GM21423 (cell line): ENCODE measurements at regions not wholly inside any gene's neighbourhood (a gene's known extent, or its start where the extent isn't known, plus 50 kb on each side); places are given as distances from the start of the nearest gene placed in this dataset.

Experiments
- ATAC-seq: cut with Tn5 transposase; IDR thresholded peaks from one replicate; pipeline ENCODE4 v1.9.1; 2021; ENCODE audit warnings: mild to moderate bottlenecking, moderate library complexity; ENCODE audit not compliant: unreplicated experiment

GRCh38 chr22:47394504-47395440, 632.3 kb downstream of the TBC1D22A start:
- no peak for ATAC-seq

GRCh38 chr22:47393191-47393590, 630.7 kb downstream of the TBC1D22A start:
- no peak for ATAC-seq

DNA sequence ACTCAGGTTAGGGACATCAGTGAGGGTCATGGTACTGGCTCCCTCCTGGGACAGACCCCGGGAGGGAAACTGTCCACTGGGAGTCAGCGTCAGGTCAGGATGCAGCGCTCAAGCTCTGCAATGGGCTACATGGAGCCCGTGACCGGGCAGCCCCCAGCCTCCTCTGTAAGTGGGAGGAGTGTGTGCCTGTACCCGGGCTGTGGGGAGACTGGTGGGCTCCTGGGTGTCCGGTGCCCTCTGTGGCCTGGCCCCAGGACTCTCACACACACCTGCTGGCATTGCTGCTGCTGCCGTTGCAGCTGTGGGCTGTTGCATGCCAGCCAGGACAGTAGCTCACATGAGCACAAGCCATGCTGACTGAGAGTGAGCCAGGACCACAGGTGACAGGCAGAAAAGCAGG, 630.3 kb downstream of the TBC1D22A start:
- no peak for ATAC-seq

DNA sequence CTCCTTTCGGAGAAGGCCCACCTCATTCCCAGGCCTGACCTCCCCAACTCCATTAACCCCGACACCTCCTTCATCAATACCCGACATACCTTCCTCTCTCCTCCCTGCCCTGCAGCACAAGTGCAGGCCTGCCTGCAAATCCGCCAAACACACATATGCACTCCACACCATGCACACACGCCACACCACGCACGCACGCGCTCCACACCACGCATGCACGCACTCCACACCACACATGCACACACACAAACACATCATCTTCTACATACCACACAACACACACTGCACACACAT, 629.6 kb downstream of the TBC1D22A start:
- no peak for ATAC-seq

GRCh38 chr22:47391169-47392053, 629.0 kb downstream of the TBC1D22A start:
- no peak for ATAC-seq

DNA sequence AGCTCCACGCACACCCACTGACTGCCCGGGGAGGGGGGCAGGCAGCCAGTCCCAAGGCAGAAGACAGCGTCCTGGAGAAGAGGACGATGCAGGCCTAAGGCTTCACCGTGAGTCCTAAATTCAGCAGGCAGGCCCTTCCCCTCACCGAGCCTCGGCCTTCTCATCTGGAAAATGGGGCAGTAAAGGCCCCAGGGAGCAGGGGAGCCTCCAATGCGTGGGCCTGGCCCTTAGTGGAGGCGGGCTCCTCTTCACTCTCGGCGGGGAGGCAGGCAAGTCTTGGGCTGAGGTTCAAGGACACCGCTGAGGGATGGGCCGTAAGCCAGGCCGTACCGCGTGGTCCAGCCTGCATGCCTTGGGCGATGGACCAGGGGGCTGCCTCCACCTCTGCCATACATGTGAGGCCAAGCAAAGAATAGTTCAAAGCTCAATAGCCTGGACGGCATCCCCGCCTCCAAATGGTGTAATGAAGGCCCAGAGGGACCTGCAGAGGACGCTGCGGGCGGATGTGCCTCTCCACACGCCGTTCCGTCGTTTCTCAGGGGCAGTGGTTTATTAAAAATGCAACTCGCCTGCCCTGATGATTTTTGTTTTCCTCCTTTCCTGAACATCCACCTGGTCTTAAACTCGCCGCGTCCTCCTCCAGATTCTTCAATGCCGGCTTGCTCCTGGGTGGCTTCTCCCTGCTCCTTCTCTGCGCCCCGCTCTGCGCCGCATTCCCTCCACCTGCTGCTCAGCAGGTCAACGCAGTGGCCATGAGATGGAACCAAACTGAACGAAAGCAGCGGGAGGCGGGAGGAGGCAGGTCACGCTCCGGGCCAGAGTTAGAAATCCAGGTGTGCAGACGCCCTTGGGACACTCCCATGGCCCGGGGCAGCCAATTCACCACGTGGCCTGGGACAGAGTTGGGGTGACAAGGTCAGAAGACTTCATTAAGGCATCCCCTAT, 627.8 kb downstream of the TBC1D22A start:
- ATAC-seq, result no peak

DNA sequence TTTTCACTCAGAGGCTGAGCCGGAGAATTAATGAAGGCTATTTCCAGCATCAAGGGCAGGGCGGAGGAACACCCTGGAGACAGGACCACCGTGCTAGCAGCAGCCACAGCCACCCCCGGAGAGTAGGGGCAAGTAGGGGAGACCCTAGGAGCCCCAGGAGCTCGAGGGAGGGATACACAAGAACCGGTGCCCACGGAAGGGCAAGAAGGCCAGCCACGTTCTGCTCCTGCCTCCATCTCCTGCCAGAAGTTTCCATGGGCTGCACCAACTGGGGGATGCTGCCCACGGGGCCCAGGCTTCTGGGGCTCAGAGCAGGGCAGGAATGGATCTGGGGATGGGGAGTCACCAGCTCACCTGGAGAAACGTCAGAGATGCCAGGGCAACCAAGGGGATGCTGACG, 626.8 kb downstream of the TBC1D22A start:
- no peak for ATAC-seq

DNA sequence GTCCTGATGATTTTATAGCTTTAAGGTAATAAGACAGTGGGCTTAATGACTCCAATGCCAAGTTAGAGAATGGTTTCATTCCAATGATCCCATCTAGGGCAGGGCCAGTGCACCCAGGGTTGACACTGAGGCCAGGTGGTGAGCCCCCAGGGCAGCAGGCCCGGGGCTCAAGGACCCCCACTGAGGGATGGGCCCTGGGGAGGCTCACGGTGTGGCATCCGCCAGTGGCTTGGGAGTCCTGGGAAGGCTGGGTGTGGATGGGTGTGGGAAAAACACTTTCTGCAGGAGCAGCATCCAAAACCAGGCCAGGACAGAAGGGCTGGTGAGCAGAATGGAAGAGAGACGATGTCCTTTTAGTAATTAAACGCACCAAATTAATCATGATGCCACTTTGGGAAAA, 626.3 kb downstream of the TBC1D22A start:
- no peak for ATAC-seq

- no peak for ATAC-seq
Measured at GRCh38 chr22:47388331-47388730, 625.9 kb downstream of the TBC1D22A start.

DNA sequence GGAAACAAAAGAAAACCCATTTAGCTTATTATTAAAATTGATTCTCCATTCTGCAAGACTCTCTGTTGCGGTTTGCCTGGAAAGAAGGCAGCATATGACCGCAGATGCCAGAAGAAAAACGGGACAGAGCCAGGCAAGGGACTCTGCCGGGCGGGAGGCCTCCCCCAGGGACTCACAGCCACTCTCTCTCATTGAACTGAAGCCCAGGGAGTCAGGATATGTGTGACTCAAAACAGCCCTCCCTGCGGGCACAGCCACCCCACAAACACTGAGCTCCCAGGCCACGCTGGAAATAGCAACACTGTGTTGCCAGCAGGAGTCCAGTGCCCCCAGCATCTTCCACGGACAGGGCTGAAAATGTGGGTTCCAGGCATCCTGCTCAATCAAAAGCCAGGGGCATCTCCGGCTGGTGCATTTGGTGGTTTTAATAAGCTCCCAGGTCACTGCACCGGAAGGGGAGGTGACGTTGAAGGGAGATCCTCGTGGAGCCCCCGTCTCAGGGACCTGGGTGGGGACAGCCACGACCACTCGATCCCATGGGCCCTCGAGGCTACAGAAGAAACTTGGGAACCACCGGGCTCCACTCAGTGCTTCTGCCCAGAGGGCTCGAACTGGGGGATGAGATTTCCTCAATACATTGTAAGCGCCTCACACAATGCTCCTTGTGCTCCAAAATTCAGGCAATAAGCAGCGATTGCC, 624.5 kb downstream of the TBC1D22A start:
- no peak for ATAC-seq

DNA sequence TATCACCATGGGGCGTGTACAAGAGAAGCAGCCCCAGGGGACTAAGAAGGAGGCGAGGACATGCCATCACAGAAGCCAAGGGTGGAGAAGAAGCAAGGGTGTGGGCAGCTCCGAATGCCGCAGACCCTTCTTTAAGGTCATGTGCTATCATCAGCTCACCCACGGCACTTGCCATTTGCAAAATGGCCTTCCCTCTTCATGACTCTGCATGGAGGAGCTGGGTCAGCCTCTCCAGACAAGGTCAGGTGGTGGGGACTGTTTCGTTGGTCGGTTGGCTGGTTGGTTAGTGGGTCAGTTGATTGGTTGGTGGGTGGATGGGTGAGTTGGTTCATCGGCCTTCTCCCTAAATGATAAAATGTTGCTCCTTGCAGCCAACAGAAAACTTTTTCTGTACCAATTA, 622.5 kb downstream of the TBC1D22A start:
- no peak for ATAC-seq

DNA sequence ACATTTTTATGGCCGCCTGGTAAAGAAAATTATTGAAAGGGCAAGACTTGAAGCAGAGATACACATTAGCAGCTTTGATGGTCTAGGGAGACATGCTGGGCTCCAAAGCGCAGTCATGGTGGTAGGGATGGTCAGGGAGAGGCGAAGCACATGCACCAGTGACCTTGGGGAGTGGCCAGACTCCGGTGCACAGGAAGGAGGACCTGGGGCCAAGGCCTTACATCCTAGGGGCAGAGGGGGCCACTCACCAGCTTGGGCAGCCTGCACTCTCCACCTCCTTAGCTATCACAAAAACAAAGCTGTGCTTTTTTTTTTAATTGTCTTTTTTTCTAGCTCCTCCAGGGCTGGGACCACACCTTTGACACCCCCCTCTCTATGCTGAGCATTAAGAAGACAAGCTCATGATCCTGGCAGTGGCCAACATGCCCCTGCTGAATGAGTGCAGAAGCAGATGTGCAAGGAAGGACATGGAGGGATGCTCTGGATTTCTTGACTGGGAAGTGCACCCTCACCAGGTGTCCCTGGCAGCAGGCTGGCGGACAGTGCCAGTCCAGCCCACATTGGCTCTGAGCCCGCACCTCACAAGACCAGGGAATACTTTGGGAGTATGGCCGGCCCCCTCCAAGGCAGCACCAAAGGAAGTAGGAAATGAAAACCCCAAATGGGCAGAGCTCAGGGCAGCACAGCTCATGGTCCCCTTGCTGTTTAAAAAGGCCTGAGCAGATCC, 619.9 kb downstream of the TBC1D22A start:
- ATAC-seq, result no peak

DNA sequence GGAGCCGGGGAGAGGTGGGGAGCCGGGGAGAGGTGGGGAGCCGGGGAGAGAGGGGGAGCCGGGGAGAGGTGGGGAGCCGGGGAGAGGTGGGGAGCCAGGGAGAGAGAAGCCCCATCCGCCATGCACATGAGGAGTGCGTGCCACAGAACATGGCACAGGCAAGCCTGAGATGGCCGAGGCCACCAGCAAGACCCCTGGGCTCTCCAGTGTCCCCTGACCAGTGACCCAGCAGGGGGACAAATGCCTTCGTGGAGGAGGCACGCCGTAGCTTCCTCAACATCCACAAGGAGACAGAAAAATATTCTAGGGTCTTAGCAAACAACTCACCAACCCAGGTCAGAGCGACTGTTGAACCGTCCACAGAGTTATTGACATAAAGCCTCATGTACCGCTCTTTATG, 618.8 kb downstream of the TBC1D22A start:
- ATAC-seq, result no peak

GRCh38 chr22:47380692-47381091, 618.2 kb downstream of the TBC1D22A start:
- ATAC-seq, result no peak

- no peak for ATAC-seq
Measured at GRCh38 chr22:47379037-47379436, 616.6 kb downstream of the TBC1D22A start.

- no peak for ATAC-seq
Measured at GRCh38 chr22:47377926-47378560, 615.6 kb downstream of the TBC1D22A start.

DNA sequence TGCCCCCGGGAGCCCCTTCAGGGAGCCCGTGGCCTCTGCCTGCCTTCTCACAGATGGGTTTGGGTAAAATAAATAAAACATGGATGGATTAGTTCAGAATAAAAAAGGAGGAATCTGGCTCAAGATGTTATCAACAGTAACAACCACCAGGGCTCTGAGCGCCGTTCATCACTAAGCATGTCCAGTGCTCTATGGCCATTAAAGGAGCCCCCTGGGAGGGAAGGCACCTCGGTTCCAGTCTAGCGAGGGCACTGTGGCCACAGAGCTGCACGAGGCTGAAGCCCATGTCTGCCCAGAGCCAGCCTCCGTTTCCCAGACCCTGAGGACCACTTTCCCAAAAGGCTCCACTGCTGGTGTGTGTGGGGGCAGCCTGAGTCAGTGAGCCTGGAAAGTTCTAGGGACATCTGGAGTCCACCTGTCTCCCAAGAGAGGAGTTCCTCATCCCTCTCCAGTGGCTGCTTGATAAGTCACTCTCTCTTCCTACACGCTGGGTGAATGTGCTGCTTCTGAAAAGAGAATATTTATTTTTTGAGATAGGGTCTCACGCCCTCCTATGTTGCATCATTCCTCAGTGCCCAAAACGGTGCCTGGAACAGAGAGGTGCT, 614.6 kb downstream of the TBC1D22A start:
- ATAC-seq, result no peak

GRCh38 chr22:47376322-47376700, 613.9 kb downstream of the TBC1D22A start:
- no peak for ATAC-seq
